Neuronal stem cell (in vitro differentiated cells): ENCODE measurements at regions not wholly inside any gene's neighbourhood (a gene's known extent, or its start where the extent isn't known, plus 50 kb on each side); places are given as distances from the start of the nearest gene placed in this dataset.

Experiments
- DNase-seq: peaks from one replicate; pipeline ENCODE4 v3.0.0-alpha.2; 2013; ENCODE audit warnings: low spot score
- H2AFZ ChIP-seq: one replicate; pipeline ENCODE4 v1.6.1; 2013; ENCODE audit warnings: mild to moderate bottlenecking, low read length, inconsistent platforms
- H2AK5ac ChIP-seq: 2 replicates; pipeline ENCODE4 v1.6.1; 2013; ENCODE audit warnings: low read depth, mild to moderate bottlenecking, inconsistent platforms, low read length, moderate library complexity, mixed read lengths
- H2BK120ac ChIP-seq: 2 replicates; pipeline ENCODE4 v1.6.1; 2013; ENCODE audit warnings: low read depth, mild to moderate bottlenecking, inconsistent platforms, low read length, moderate library complexity, mixed read lengths
- H2BK12ac ChIP-seq: one replicate; pipeline ENCODE4 v1.6.1; 2013; ENCODE audit warnings: low read length, inconsistent platforms
- H2BK15ac ChIP-seq: 2 replicates; pipeline ENCODE4 v1.6.1; 2013; ENCODE audit warnings: mild to moderate bottlenecking, low read length, inconsistent platforms, mixed read lengths
- H2BK5ac ChIP-seq: one replicate; pipeline ENCODE4 v1.6.1; 2013; ENCODE audit warnings: inconsistent platforms, mild to moderate bottlenecking, low read length, moderate library complexity
- H3K14ac ChIP-seq: one replicate; pipeline ENCODE4 v1.6.1; 2013; ENCODE audit warnings: low read length, inconsistent platforms
- H3K18ac ChIP-seq: 2 replicates; pipeline ENCODE4 v1.6.1; 2013; ENCODE audit warnings: low read length, inconsistent platforms
- H3K23ac ChIP-seq: 2 replicates; pipeline ENCODE4 v1.6.1; 2013; ENCODE audit warnings: low read depth, mild to moderate bottlenecking, mixed read lengths, low read length, inconsistent platforms; ENCODE audit not compliant: poor library complexity
- H3K27ac ChIP-seq: replicated peaks from 3 replicates; pipeline ENCODE4 v1.5.1; 2013; ENCODE audit warnings: low read length, inconsistent platforms
- H3K27me3 ChIP-seq, 3 experiments: 2 replicates each; pipeline ENCODE4 v1.6.1; 2013; ENCODE audit warnings: low read length in 3 of 3, mild to moderate bottlenecking in 2 of 3, inconsistent platforms in 1 of 3, low read depth in 1 of 3, mixed read lengths in 1 of 3, moderate library complexity in 1 of 3; ENCODE audit not compliant: control insufficient read depth in 3 of 3, insufficient read depth in 3 of 3
- H3K36me3 ChIP-seq, 2 donors: replicated peaks in 1 of 2; 2 replicates each; pipeline ENCODE4 v1.6.1; 2013; ENCODE audit warnings: low read length in 2 of 2; ENCODE audit not compliant: control insufficient read depth in 2 of 2, insufficient read depth in 2 of 2
- H3K4ac ChIP-seq: 2 replicates; pipeline ENCODE4 v1.6.1; 2013; ENCODE audit warnings: inconsistent platforms, mild to moderate bottlenecking, low read length, moderate library complexity
- H3K4me1 ChIP-seq, 2 donors: 1 replicate in 1 of 2; 2 replicates in 1 of 2; pipeline ENCODE4 v1.6.1; 2013; ENCODE audit warnings: low read length in 2 of 2, low read depth in 1 of 2; ENCODE audit not compliant: control insufficient read depth in 2 of 2, insufficient read depth in 1 of 2
- H3K4me2 ChIP-seq: one replicate; pipeline ENCODE4 v1.6.1; 2013; ENCODE audit warnings: mild to moderate bottlenecking, low read length, inconsistent platforms; ENCODE audit not compliant: insufficient read depth, poor library complexity, severe bottlenecking
- H3K4me3 ChIP-seq, 2 donors: 2 replicates each; pipeline ENCODE4 v1.5.1; 2013; ENCODE audit warnings: low read length in 2 of 2, mild to moderate bottlenecking in 2 of 2, inconsistent platforms in 1 of 2, moderate library complexity in 1 of 2
- H3K79me1 ChIP-seq: one replicate; pipeline ENCODE4 v1.6.1; 2013; ENCODE audit warnings: low read depth, mild to moderate bottlenecking, inconsistent platforms, low read length, moderate library complexity
- H3K9ac ChIP-seq: one replicate; pipeline ENCODE4 v1.6.1; 2013; ENCODE audit warnings: mild to moderate bottlenecking, low read depth, low read length, inconsistent platforms; ENCODE audit not compliant: poor library complexity
- H3K9me3 ChIP-seq, 2 donors: replicated peaks in 1 of 2; 2 replicates each; pipeline versions ENCODE3 to v1.6.1; 2013; ENCODE audit warnings: low read length in 2 of 2, mild to moderate bottlenecking in 2 of 2, inconsistent platforms in 1 of 2, low read depth in 1 of 2, mixed read lengths in 1 of 2, moderate library complexity in 1 of 2; ENCODE audit not compliant: control insufficient read depth in 2 of 2, insufficient read depth in 1 of 2
- H4K8ac ChIP-seq: one replicate; pipeline ENCODE4 v1.6.1; 2013; ENCODE audit warnings: low read depth, mild to moderate bottlenecking, inconsistent platforms, low read length, moderate library complexity
- H4K91ac ChIP-seq: one replicate; pipeline ENCODE4 v1.6.1; 2013; ENCODE audit warnings: low read length, low read depth, mild to moderate bottlenecking, inconsistent platforms; ENCODE audit not compliant: poor library complexity
- WGBS, 2 donors: extraction: QIAGEN DNeasy Blood & Tissue Kit; methylation state at CpG; one replicate each; pipeline ENCODE4 v1.1.7; 2013; ENCODE audit warnings: missing lambda C conversion rate in 2 of 2, mixed read lengths in 1 of 2; ENCODE audit not compliant: insufficient read length in 2 of 2, insufficient replicate concordance in 1 of 2; ENCODE audit errors: extremely low coverage in 2 of 2; 5-methylcytosine and 5-hydroxymethylcytosine counted together

GRCh38 chr11:119782739-119783072, 53.7 kb upstream of the NECTIN1 start:
- Histone ChIP-seq H2BK120ac (no peak overlapping the region), H3K4me2 (no peak overlapping the region), H2AK5ac (no peak overlapping the region), H3K9me3 (no peaks in the 10 kb centered on the region), H3K14ac (no peak overlapping the region), H2BK15ac (no peak overlapping the region), H2BK5ac (no peak overlapping the region), H3K4me1 (peaks cover 0 to 3% of the 10 kb centered on the region in 2 donors), H3K4me3 (no peak overlapping the region), H3K27ac (no peak overlapping the region), H2AFZ (no peak overlapping the region), H3K9ac (no peak overlapping the region), H3K79me1 (no peaks in the 10 kb centered on the region), H2BK12ac (no peak overlapping the region), H3K18ac (peak overlapping the region; percentile 7), H3K36me3 (no peaks in the 10 kb centered on the region), H3K4ac (no peak overlapping the region), H3K23ac (no peak overlapping the region), H3K27me3 (peaks cover 0 to 26% (median 0%) of the 10 kb centered on the region in 3 experiments), H4K91ac (no peak overlapping the region), H4K8ac (no peak overlapping the region)
- DNase-seq, result no peak
- no CpG with 5 or more reads among the region's 6 CpGs for WGBS, 2 donors

DNA sequence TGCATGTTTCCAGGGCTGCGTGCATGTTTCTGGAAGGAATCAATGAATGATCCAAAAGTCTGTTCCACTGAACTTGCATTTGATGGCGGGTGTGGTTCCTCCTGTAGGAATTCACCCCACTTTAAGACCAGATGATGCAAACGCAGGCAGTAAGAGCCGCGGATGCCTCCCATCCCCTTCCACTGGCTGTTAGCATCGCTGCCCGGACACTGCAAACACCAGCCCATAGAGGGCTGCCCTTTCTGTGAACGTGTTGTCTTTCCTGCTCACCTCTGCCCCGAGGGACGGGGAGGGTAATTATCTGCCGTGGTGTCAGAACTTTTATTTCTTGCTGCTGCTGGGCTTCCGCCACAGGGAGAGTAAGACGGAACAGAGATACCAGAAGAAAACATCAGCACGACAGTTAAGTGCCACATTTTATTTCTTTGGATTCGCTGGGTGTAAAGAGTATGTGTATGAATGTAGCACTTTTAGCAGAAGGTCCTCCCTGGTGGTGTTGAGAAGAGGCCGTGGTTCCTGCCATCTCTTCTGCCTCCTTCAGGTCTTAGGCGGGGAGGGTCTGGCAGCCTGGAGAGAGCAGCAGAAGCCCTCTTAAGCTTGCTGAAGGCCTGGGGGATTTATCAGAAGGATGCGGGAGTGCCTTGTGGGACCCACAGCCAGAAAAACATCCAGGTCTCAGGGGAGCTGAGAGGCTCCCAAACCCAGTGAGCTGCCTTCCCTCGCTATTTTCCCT, 53.2 kb upstream of the NECTIN1 start:
- no peak overlapping the region for H2AFZ ChIP-seq
- H3K4me3 ChIP-seq, result no peak overlapping the region
- WGBS, 2 donors, result no CpG with 5 or more reads among the region's 19 CpGs
- no peak overlapping the region for H3K4me2 ChIP-seq
- H4K8ac ChIP-seq, result no peak overlapping the region
- no peak overlapping the region for H2AK5ac ChIP-seq
- no peak for DNase-seq
- H3K9ac ChIP-seq, result no peak overlapping the region
- H3K14ac ChIP-seq, result no peak overlapping the region
- no peak overlapping the region for H4K91ac ChIP-seq
- no peak overlapping the region for H3K18ac ChIP-seq
- no peak overlapping the region for H2BK15ac ChIP-seq
- no peaks in the 10 kb centered on the region for H3K9me3 ChIP-seq
- H3K27me3 ChIP-seq, result peaks cover 0 to 29% (median 0%) of the 10 kb centered on the region in 3 experiments
- no peak overlapping the region for H3K23ac ChIP-seq
- no peaks in the 10 kb centered on the region for H3K79me1 ChIP-seq
- no peak overlapping the region for H2BK12ac ChIP-seq
- H3K4me1 ChIP-seq, result peaks cover 0 to 3% of the 10 kb centered on the region in 2 donors
- H3K4ac ChIP-seq, result no peak overlapping the region
- H2BK5ac ChIP-seq, result no peak overlapping the region
- no peak overlapping the region for H3K27ac ChIP-seq
- H3K36me3 ChIP-seq, result no peaks in the 10 kb centered on the region
- H2BK120ac ChIP-seq, result no peak overlapping the region

GRCh38 chr11:119780222-119780953, 51.4 kb upstream of the NECTIN1 start:
- no peak overlapping the region for H2AFZ ChIP-seq
- no peak overlapping the region for H2BK15ac ChIP-seq
- no peaks in the 10 kb centered on the region for H3K36me3 ChIP-seq
- H3K9me3 ChIP-seq, result no peaks in the 10 kb centered on the region
- no peak overlapping the region for H3K9ac ChIP-seq
- H3K23ac ChIP-seq, result no peak overlapping the region
- no peak for DNase-seq
- H3K4ac ChIP-seq, result no peak overlapping the region
- H3K4me3 ChIP-seq, result no peak overlapping the region
- H3K18ac ChIP-seq, result peak overlapping the region; percentile 17
- H2AK5ac ChIP-seq, result no peak overlapping the region
- H3K4me2 ChIP-seq, result no peak overlapping the region
- no peak overlapping the region for H2BK120ac ChIP-seq
- no peak overlapping the region for H2BK5ac ChIP-seq
- H3K27ac ChIP-seq, result no peak overlapping the region
- no CpG with 5 or more reads among the region's 2 CpGs for WGBS, 2 donors
- no peaks in the 10 kb centered on the region for H3K79me1 ChIP-seq
- H3K27me3 ChIP-seq, result peaks cover 0 to 33% (median 0%) of the 10 kb centered on the region in 3 experiments
- H4K8ac ChIP-seq, result no peak overlapping the region
- no peak overlapping the region for H4K91ac ChIP-seq
- H3K14ac ChIP-seq, result no peak overlapping the region
- no peak overlapping the region for H2BK12ac ChIP-seq
- H3K4me1 ChIP-seq, result peaks cover 0 to 3% of the 10 kb centered on the region in 2 donors
